HepG2 (cell line): ENCODE measurements at regions not wholly inside any gene's neighbourhood (a gene's known extent, or its start where the extent isn't known, plus 50 kb on each side); places are given as distances from the start of the nearest gene placed in this dataset.
A peak's percentile ranks its signal among the peaks of the same experiment; 100 is the strongest.

Experiments used
- ATAC-seq: fragments of 200-7000 bp; cut with Tn5 transposase; 3 replicates; pipeline ENCODE4 v1.9.1; 2020; ENCODE audit warnings: mild to moderate bottlenecking, moderate library complexity
- BruUV-seq: library from RNA; stranded (reverse); fragments of 400-500 nt; replicated peaks from 2 replicates; lab custom pipeline; 2021; lab: Mats Ljungman, UMichigan
- CTCF ChIA-PET: fragments of 300-600 bp; formaldehyde crosslinking; extraction: SDS; loops from one replicate; lab custom pipeline; 2021; ENCODE audit warnings: low total read pairs, inconsistent platforms, low intra/inter-chr PET ratio; lab: Yijun Ruan, JAX
- POLR2A ChIA-PET: fragments of 350-600 bp; sonication (Branson Sonifier 250); formaldehyde crosslinking; loops from one replicate; lab custom pipeline; 2020; ENCODE audit warnings: antibody characterized with exemption, inconsistent platforms; lab: Yijun Ruan, JAX
- DNase-seq: peaks from one replicate; pipeline ENCODE4 v3.0.0-alpha.2; 2015; ENCODE audit warnings: low spot score
- FAIRE-seq: peaks from 3 replicates; lab custom pipeline; 2011; peaks lifted over from hg19 to GRCh38; lab: Jason Lieb, UNC
- H2AFZ ChIP-seq: one replicate; pipeline ENCODE4 v1.6.1; 2011; ENCODE audit warnings: low read length, inconsistent platforms
- H3K27ac ChIP-seq: fragments of 300-600 bp; 3 replicates; pipeline ENCODE4 v1.8.0; 2011; ENCODE audit warnings: mixed run types, mild to moderate bottlenecking, mixed read lengths, low read length, inconsistent platforms; ENCODE audit not compliant: insufficient read depth; ENCODE audit errors: extremely low read length
- H3K27me3 ChIP-seq, 2 experiments: fragments of 200-600 bp in 1 of 2; 2 replicates in 1 of 2; 3 replicates in 1 of 2; pipeline versions ENCODE4 v1.6.0 to v1.8.0; 2011; ENCODE audit warnings: low read length in 2 of 2, mild to moderate bottlenecking in 2 of 2, moderate library complexity in 2 of 2, inconsistent platforms in 1 of 2; ENCODE audit not compliant: insufficient read depth in 2 of 2, control insufficient read depth in 1 of 2
- H3K36me3 ChIP-seq, 2 experiments: fragments of 200-600 bp in 1 of 2; replicated peaks in 1 of 2; 2 replicates in 1 of 2; 3 replicates in 1 of 2; pipeline versions ENCODE4 v1.5.1 to v1.8.0; 2011; ENCODE audit warnings: low read length in 2 of 2, inconsistent platforms in 1 of 2; ENCODE audit not compliant: insufficient read depth in 2 of 2, control insufficient read depth in 1 of 2
- H3K4me1 ChIP-seq: 2 replicates; pipeline ENCODE4 v1.5.1; 2012; ENCODE audit warnings: low read length, inconsistent platforms; ENCODE audit not compliant: insufficient read depth
- H3K4me2 ChIP-seq: 2 replicates; pipeline ENCODE4 v1.6.0; 2011; ENCODE audit warnings: low read depth, low read length, inconsistent platforms
- H3K4me3 ChIP-seq, 3 experiments: fragments of 200-600 bp in 1 of 3; sonication (generic), shearing (Covaris generic) in 1 of 3; replicated peaks in 1 of 3; 2 replicates each; pipeline ENCODE4 v1.5.1; 2011 to 2016; ENCODE audit warnings: low read length in 3 of 3, inconsistent platforms in 2 of 3, low read depth in 2 of 3, mild to moderate bottlenecking in 2 of 3, control low read depth in 1 of 3, mixed read lengths in 1 of 3; ENCODE audit not compliant: insufficient read depth in 1 of 3
- H3K79me2 ChIP-seq: one replicate; pipeline ENCODE4 v1.6.1; 2011; ENCODE audit warnings: low read length, inconsistent platforms; ENCODE audit not compliant: insufficient read depth
- H3K9ac ChIP-seq: 2 replicates; pipeline ENCODE4 v1.6.0; 2011; ENCODE audit warnings: mild to moderate bottlenecking, low read depth, low read length, inconsistent platforms; ENCODE audit not compliant: insufficient read depth
- H3K9me3 ChIP-seq: 2 replicates; pipeline ENCODE4 v1.5.1; 2012; ENCODE audit warnings: mild to moderate bottlenecking, low read length
- H4K20me1 ChIP-seq: 2 replicates; pipeline ENCODE4 v1.6.0; 2011; ENCODE audit warnings: inconsistent platforms, mild to moderate bottlenecking, low read length, moderate library complexity; ENCODE audit not compliant: insufficient read depth
- HOXA7 ChIP-seq: sonication (generic); formaldehyde crosslinking; IDR thresholded peaks from 2 replicates; pipeline ENCODE4 v1.8.1; 2022; ENCODE audit warnings: mild to moderate bottlenecking, missing genetic modification reagents, moderate library complexity
- IKZF4 ChIP-seq: sonication (generic); formaldehyde crosslinking; IDR thresholded peaks from 2 replicates; pipeline ENCODE4 v1.5.1; 2020; ENCODE audit warnings: borderline replicate concordance, mild to moderate bottlenecking, low read depth, missing genetic modification reagents; ENCODE audit errors: not compliant biosample characterization
- NFRKB ChIP-seq: fragments of 450-650 bp; IDR thresholded peaks from 2 replicates; pipeline ENCODE4 v1.6.1; 2017
- RFX5 ChIP-seq: IDR thresholded peaks from 2 replicates; pipeline ENCODE4 v1.6.1; 2011; ENCODE audit warnings: low read depth, low read length, improper control_type of control experiment
- THYN1 ChIP-seq: sonication (generic); formaldehyde crosslinking; IDR thresholded peaks from 2 replicates; pipeline ENCODE4 v1.8.1; 2023; ENCODE audit warnings: low read depth, mild to moderate bottlenecking, moderate library complexity, missing genetic modification reagents, borderline replicate concordance
- ZNF251 ChIP-seq: sonication (generic); formaldehyde crosslinking; IDR thresholded peaks from 2 replicates; pipeline ENCODE4 v1.9.0; 2021; ENCODE audit warnings: mild to moderate bottlenecking, missing genetic modification reagents
- ZNF629 ChIP-seq: sonication (generic); formaldehyde crosslinking; conservative IDR thresholded peaks from 2 replicates; pipeline ENCODE4 v1.5.0; 2020; ENCODE audit warnings: missing genetic modification reagents
- WGBS: methylation state at CpG from one replicate; pipeline ENCODE4 v1.1.6; 2017; ENCODE audit warnings: low lambda C conversion rate; 5-methylcytosine and 5-hydroxymethylcytosine counted together
- in situ Hi-C: cut with HindIII; loops from 2 replicates; pipeline ENCODE4 v1.10.0; 2017; ENCODE audit warnings: low pct_unique_long_range_greater_than_20kb; ENCODE audit not compliant: extremely low pct_ligation_motif_present
- intact Hi-C: fragments of 100-400 bp; cut with micrococcal nuclease; formaldehyde crosslinking; loops from one replicate; pipeline ENCODE4 v1.10.0; 2022; ENCODE audit not compliant: unreplicated experiment
- TF ChIP-seq, protein P1 (sequence below): fragments of 450-650 bp; IDR thresholded peaks from 2 replicates; pipeline ENCODE4 v1.6.1; 2016

DNA sequence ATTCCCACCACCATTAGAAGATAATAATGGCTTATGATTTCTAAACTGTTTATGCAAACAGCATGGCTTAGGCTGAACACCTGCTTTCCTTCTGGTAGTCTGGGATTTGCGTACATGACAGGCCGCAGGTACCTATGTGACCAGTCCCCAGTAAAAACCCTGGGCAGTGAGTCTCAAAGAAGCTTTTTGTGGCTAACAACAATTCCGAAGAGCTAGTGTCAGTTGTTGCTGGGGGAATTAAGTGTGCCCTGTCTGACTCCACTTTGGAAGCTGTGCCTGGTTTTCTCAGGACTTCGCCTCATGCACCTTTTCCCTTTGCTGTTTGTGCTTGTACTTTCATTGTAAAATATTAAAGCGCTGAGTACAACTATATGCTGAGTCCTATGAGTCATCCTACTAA lies 250.2 kb upstream of the MIR17HG start:
- ATAC-seq (no peak), FAIRE-seq (no peak), DNase-seq (no peak)
- Histone ChIP-seq H3K27ac (no peak overlapping the region), H3K79me2 (no peaks in the 10 kb centered on the region), H3K36me3 (no peaks in the 10 kb centered on the region), H4K20me1 (no peaks in the 10 kb centered on the region), H3K9me3 (no peaks in the 10 kb centered on the region), H3K4me2 (no peak overlapping the region), H3K4me1 (no peaks in the 10 kb centered on the region), H2AFZ (peak overlapping the region; percentile 27), H3K27me3 (no peaks in the 10 kb centered on the region), H3K9ac (no peak overlapping the region), H3K4me3 (no peak overlapping the region)
- TF ChIP-seq ZNF629 (CRISPR knock-in tag) (no peak), ZNF251 (no peak), IKZF4 (CRISPR knock-in tag) (no peak), RFX5 (peak; percentile 76)
- TF ChIP-seq, protein P1, sequence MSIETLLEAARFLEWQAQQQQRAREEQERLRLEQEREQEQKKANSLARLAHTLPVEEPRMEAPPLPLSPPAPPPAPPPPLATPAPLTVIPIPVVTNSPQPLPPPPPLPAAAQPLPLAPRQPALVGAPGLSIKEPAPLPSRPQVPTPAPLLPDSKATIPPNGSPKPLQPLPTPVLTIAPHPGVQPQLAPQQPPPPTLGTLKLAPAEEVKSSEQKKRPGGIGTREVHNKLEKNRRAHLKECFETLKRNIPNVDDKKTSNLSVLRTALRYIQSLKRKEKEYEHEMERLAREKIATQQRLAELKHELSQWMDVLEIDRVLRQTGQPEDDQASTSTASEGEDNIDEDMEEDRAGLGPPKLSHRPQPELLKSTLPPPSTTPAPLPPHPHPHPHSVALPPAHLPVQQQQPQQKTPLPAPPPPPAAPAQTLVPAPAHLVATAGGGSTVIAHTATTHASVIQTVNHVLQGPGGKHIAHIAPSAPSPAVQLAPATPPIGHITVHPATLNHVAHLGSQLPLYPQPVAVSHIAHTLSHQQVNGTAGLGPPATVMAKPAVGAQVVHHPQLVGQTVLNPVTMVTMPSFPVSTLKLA, result no peak
- no TSS peak for BruUV-seq
- ChIA-PET POLR2A (no interaction called here), CTCF (no interaction called here)
- intact Hi-C loops, result no loop called here
- WGBS, result 12% methylated on average over 5 of the region's 5 CpGs
- in situ Hi-C loops, result no loop called here

DNA sequence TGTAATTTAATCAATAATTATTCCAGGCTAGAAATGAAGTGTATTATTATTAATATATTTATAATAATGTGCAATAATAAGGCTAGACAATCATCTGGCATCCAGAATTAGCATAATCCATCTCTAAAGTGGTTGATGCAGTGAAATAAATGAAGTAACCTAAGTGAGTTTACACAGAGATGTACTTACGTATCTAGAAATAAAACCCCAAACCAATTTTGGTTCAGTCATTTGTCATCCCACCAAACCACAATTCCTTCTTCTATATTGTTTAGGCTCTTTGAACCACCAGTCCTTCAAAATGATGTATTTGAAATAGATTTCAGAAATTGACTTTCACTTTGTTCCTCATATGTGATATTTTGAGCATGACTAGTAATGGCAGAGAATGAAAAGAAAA lies 247.6 kb upstream of the MIR17HG start:
- FAIRE-seq, result no peak
- Histone ChIP-seq H3K9ac (no peak overlapping the region), H2AFZ (no peak overlapping the region), H3K36me3 (no peaks in the 10 kb centered on the region), H3K27me3 (no peaks in the 10 kb centered on the region), H3K4me1 (no peaks in the 10 kb centered on the region), H3K9me3 (no peaks in the 10 kb centered on the region), H4K20me1 (no peaks in the 10 kb centered on the region), H3K4me2 (no peak overlapping the region), H3K4me3 (no peak overlapping the region), H3K27ac (no peak overlapping the region), H3K79me2 (no peaks in the 10 kb centered on the region)
- ChIA-PET POLR2A (no interaction called here), CTCF (no interaction called here)
- no peak for TF ChIP-seq HOXA7 (CRISPR knock-in tag)
- no peak for TF ChIP-seq THYN1 (CRISPR knock-in tag)
- no peak for TF ChIP-seq NFRKB
- no TSS peak for BruUV-seq
- 21% methylated on average over 1 of the region's 1 CpG for WGBS
- intact Hi-C loops, result no loop called here
- in situ Hi-C loops, result no loop called here
- ATAC-seq, result no peak
- no peak for DNase-seq
